ENCODE measurements at regions not wholly inside any gene's neighbourhood (a gene's known extent, or its start where the extent isn't known, plus 50 kb on each side); places are given as distances from the start of the nearest gene placed in this dataset.

- no peak for DNase-seq
Measured at GRCh38 chr7:125661677-125662076, 732.1 kb upstream of the POT1 start.

- DNase-seq, result no peak
Measured at GRCh38 chr7:125661006-125661405, 731.4 kb upstream of the POT1 start.

- no peak for DNase-seq
Measured at GRCh38 chr7:125654076-125654475, 724.5 kb upstream of the POT1 start.

GRCh38 chr7:125651823-125652528, 722.4 kb upstream of the POT1 start:
- DNase-seq, result no peak

GRCh38 chr7:125648543-125648942, 718.9 kb upstream of the POT1 start:
- no peak for DNase-seq

GRCh38 chr7:125645770-125646169, 716.1 kb upstream of the POT1 start:
- no peak for DNase-seq

- DNase-seq, result no peak
Measured at GRCh38 chr7:125644109-125644508, 714.5 kb upstream of the POT1 start.

GRCh38 chr7:125643302-125643701, 713.7 kb upstream of the POT1 start:
- DNase-seq, result no peak

GRCh38 chr7:125641884-125642283, 712.3 kb upstream of the POT1 start:
- DNase-seq, result no peak

- no peak for DNase-seq
Measured at GRCh38 chr7:125636320-125636962, 706.8 kb upstream of the POT1 start.

GRCh38 chr7:125618516-125618915, 688.9 kb upstream of the POT1 start:
- no peak for DNase-seq

- DNase-seq, result no peak
Measured at GRCh38 chr7:125611582-125611981, 682.0 kb upstream of the POT1 start.

- no peak for DNase-seq
Measured at GRCh38 chr7:125606671-125607070, 677.0 kb upstream of the POT1 start.

GRCh38 chr7:125605241-125605640, 675.6 kb upstream of the POT1 start:
- no peak for DNase-seq

GRCh38 chr7:125602441-125602840, 672.8 kb upstream of the POT1 start:
- no peak for DNase-seq

- DNase-seq, result no peak
Measured at GRCh38 chr7:125599387-125599786, 669.8 kb upstream of the POT1 start.

- DNase-seq, result no peak
Measured at GRCh38 chr7:125592331-125592730, 662.7 kb upstream of the POT1 start.

- DNase-seq, result no peak
Measured at GRCh38 chr7:125573126-125573525, 643.5 kb upstream of the POT1 start.

- no peak for DNase-seq
Measured at GRCh38 chr7:125572414-125572813, 642.8 kb upstream of the POT1 start.

- DNase-seq, result no peak
Measured at GRCh38 chr7:125568799-125569198, 639.2 kb upstream of the POT1 start.

GRCh38 chr7:125567686-125568085, 638.1 kb upstream of the POT1 start:
- DNase-seq, result no peak

- DNase-seq, result no peak
Measured at GRCh38 chr7:125563964-125564529, 634.4 kb upstream of the POT1 start.

- DNase-seq, result no peak
Measured at GRCh38 chr7:125563557-125563956, 633.9 kb upstream of the POT1 start.

- DNase-seq, result no peak
Measured at GRCh38 chr7:125561006-125561405, 631.4 kb upstream of the POT1 start.

All from fibroblast of skin of scalp (primary cell).